ENCODE measurements at regions not wholly inside any gene's neighbourhood (a gene's known extent, or its start where the extent isn't known, plus 50 kb on each side); places are given as distances from the start of the nearest gene placed in this dataset.

Small RNA genes lying in the stretch of these regions (small RNA-seq; reads per million reads assigned to genes)
- 0 reads per million in 6 experiments for gene MIR4533
- gene MIR548AG2: 0 reads per million in 6 experiments
- 0 reads per million in 6 experiments for gene MIR646
